ENCODE measurements at regions not wholly inside any gene's neighbourhood (a gene's known extent, or its start where the extent isn't known, plus 50 kb on each side); places are given as distances from the start of the nearest gene placed in this dataset.

- TF ChIP-seq, protein P1, sequence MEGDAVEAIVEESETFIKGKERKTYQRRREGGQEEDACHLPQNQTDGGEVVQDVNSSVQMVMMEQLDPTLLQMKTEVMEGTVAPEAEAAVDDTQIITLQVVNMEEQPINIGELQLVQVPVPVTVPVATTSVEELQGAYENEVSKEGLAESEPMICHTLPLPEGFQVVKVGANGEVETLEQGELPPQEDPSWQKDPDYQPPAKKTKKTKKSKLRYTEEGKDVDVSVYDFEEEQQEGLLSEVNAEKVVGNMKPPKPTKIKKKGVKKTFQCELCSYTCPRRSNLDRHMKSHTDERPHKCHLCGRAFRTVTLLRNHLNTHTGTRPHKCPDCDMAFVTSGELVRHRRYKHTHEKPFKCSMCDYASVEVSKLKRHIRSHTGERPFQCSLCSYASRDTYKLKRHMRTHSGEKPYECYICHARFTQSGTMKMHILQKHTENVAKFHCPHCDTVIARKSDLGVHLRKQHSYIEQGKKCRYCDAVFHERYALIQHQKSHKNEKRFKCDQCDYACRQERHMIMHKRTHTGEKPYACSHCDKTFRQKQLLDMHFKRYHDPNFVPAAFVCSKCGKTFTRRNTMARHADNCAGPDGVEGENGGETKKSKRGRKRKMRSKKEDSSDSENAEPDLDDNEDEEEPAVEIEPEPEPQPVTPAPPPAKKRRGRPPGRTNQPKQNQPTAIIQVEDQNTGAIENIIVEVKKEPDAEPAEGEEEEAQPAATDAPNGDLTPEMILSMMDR (conservative IDR thresholded peaks at IDR 0.05; ENCODE audit: low read depth in 2 of 2), result no peak
- no peak for TF ChIP-seq POLR2AphosphoS5 (IDR thresholded peaks at IDR 0.05; ENCODE audit: low read depth)
- TF ChIP-seq, protein P2, sequence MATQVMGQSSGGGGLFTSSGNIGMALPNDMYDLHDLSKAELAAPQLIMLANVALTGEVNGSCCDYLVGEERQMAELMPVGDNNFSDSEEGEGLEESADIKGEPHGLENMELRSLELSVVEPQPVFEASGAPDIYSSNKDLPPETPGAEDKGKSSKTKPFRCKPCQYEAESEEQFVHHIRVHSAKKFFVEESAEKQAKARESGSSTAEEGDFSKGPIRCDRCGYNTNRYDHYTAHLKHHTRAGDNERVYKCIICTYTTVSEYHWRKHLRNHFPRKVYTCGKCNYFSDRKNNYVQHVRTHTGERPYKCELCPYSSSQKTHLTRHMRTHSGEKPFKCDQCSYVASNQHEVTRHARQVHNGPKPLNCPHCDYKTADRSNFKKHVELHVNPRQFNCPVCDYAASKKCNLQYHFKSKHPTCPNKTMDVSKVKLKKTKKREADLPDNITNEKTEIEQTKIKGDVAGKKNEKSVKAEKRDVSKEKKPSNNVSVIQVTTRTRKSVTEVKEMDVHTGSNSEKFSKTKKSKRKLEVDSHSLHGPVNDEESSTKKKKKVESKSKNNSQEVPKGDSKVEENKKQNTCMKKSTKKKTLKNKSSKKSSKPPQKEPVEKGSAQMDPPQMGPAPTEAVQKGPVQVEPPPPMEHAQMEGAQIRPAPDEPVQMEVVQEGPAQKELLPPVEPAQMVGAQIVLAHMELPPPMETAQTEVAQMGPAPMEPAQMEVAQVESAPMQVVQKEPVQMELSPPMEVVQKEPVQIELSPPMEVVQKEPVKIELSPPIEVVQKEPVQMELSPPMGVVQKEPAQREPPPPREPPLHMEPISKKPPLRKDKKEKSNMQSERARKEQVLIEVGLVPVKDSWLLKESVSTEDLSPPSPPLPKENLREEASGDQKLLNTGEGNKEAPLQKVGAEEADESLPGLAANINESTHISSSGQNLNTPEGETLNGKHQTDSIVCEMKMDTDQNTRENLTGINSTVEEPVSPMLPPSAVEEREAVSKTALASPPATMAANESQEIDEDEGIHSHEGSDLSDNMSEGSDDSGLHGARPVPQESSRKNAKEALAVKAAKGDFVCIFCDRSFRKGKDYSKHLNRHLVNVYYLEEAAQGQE (IDR thresholded peaks at IDR 0.05; ENCODE audit: unreplicated experiment), result no peak
- no peak for TF ChIP-seq EZH2phosphoT487 (IDR thresholded peaks at IDR 0.05; ENCODE audit: unreplicated experiment)
- no peak for TF ChIP-seq ETS1 (IDR thresholded peaks at IDR 0.05)
- no peak for TF ChIP-seq ZNF114 (CRISPR knock-in tag; IDR thresholded peaks at IDR 0.05)
- no peak for TF ChIP-seq EZH2 (IDR thresholded peaks at IDR 0.05; ENCODE audit: low read depth, unreplicated experiment)
- TF ChIP-seq, protein P3, sequence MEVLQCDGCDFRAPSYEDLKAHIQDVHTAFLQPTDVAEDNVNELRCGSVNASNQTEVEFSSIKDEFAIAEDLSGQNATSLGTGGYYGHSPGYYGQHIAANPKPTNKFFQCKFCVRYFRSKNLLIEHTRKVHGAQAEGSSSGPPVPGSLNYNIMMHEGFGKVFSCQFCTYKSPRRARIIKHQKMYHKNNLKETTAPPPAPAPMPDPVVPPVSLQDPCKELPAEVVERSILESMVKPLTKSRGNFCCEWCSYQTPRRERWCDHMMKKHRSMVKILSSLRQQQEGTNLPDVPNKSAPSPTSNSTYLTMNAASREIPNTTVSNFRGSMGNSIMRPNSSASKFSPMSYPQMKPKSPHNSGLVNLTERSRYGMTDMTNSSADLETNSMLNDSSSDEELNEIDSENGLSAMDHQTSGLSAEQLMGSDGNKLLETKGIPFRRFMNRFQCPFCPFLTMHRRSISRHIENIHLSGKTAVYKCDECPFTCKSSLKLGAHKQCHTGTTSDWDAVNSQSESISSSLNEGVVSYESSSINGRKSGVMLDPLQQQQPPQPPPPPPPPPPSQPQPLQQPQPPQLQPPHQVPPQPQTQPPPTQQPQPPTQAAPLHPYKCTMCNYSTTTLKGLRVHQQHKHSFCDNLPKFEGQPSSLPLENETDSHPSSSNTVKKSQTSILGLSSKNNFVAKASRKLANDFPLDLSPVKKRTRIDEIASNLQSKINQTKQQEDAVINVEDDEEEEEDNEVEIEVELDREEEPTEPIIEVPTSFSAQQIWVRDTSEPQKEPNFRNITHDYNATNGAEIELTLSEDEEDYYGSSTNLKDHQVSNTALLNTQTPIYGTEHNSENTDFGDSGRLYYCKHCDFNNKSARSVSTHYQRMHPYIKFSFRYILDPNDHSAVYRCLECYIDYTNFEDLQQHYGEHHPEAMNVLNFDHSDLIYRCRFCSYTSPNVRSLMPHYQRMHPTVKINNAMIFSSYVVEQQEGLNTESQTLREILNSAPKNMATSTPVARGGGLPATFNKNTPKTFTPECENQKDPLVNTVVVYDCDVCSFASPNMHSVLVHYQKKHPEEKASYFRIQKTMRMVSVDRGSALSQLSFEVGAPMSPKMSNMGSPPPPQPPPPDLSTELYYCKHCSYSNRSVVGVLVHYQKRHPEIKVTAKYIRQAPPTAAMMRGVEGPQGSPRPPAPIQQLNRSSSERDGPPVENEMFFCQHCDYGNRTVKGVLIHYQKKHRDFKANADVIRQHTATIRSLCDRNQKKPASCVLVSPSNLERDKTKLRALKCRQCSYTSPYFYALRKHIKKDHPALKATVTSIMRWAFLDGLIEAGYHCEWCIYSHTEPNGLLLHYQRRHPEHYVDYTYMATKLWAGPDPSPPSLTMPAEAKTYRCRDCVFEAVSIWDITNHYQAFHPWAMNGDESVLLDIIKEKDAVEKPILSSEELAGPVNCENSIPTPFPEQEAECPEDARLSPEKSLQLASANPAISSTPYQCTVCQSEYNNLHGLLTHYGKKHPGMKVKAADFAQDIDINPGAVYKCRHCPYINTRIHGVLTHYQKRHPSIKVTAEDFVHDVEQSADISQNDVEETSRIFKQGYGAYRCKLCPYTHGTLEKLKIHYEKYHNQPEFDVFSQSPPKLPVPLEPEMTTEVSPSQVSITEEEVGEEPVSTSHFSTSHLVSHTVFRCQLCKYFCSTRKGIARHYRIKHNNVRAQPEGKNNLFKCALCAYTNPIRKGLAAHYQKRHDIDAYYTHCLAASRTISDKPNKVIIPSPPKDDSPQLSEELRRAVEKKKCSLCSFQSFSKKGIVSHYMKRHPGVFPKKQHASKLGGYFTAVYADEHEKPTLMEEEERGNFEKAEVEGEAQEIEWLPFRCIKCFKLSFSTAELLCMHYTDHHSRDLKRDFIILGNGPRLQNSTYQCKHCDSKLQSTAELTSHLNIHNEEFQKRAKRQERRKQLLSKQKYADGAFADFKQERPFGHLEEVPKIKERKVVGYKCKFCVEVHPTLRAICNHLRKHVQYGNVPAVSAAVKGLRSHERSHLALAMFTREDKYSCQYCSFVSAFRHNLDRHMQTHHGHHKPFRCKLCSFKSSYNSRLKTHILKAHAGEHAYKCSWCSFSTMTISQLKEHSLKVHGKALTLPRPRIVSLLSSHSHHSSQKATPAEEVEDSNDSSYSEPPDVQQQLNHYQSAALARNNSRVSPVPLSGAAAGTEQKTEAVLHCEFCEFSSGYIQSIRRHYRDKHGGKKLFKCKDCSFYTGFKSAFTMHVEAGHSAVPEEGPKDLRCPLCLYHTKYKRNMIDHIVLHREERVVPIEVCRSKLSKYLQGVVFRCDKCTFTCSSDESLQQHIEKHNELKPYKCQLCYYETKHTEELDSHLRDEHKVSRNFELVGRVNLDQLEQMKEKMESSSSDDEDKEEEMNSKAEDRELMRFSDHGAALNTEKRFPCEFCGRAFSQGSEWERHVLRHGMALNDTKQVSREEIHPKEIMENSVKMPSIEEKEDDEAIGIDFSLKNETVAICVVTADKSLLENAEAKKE (CRISPR knock-in tag; IDR thresholded peaks at IDR 0.05), result no peak
- TF ChIP-seq JUNB (IDR thresholded peaks at IDR 0.05; ENCODE audit: unreplicated experiment), result no peak
- no peak for TF ChIP-seq NANOG (IDR thresholded peaks at IDR 0.05; ENCODE audit: borderline replicate concordance)
Measured at GRCh38 chr22:48103126-48103875, 1340.9 kb downstream of the TBC1D22A start.

Measured in GM23338 (cell line).